DMS53 (cell line): ENCODE measurements at regions not wholly inside any gene's neighbourhood (a gene's known extent, or its start where the extent isn't known, plus 50 kb on each side); places are given as distances from the start of the nearest gene placed in this dataset.
A peak's percentile ranks its signal among the peaks of the same experiment; 100 is the strongest.

ENCODE experiments used
- DNase-seq: peaks from one replicate; lab custom pipeline; 2025; lab: John Stamatoyannopoulos, UW

- DNase-seq = peak; percentile 13
Measured at GRCh38 chr6:113495521-113495920, 361.6 kb upstream of the MARCKS start.

- no peak for DNase-seq
Measured at GRCh38 chr6:113496166-113496565, 361.0 kb upstream of the MARCKS start.

GRCh38 chr6:113500221-113500620 lies 356.9 kb upstream of the MARCKS start:
- no peak for DNase-seq

GRCh38 chr6:113505084-113505699 lies 352.0 kb upstream of the MARCKS start:
- no peak for DNase-seq

GRCh38 chr6:113508249-113508648 lies 348.9 kb upstream of the MARCKS start:
- DNase-seq = no peak

- peak; percentile 8 for DNase-seq
Measured at GRCh38 chr6:113511100-113511499, 346.0 kb upstream of the MARCKS start.

- DNase-seq = no peak
Measured at GRCh38 chr6:113512576-113512975, 344.6 kb upstream of the MARCKS start.

GRCh38 chr6:113513086-113513485 lies 344.1 kb upstream of the MARCKS start:
- no peak for DNase-seq

GRCh38 chr6:113522376-113522775 lies 334.8 kb upstream of the MARCKS start:
- no peak for DNase-seq

- no peak for DNase-seq
Measured at GRCh38 chr6:113524826-113525225, 332.3 kb upstream of the MARCKS start.

GRCh38 chr6:113526553-113526952 lies 330.6 kb upstream of the MARCKS start:
- peak; percentile 40 for DNase-seq

GRCh38 chr6:113526995-113527394 lies 330.1 kb upstream of the MARCKS start:
- no peak for DNase-seq

GRCh38 chr6:113528111-113528510 lies 329.0 kb upstream of the MARCKS start:
- DNase-seq = no peak

- no peak for DNase-seq
Measured at GRCh38 chr6:113529196-113529595, 327.9 kb upstream of the MARCKS start.

GRCh38 chr6:113529879-113530278 lies 327.3 kb upstream of the MARCKS start:
- no peak for DNase-seq

- DNase-seq = peak; percentile 7
Measured at GRCh38 chr6:113530769-113531168, 326.4 kb upstream of the MARCKS start.

- no peak for DNase-seq
Measured at GRCh38 chr6:113539202-113539601, 317.9 kb upstream of the MARCKS start.

- no peak for DNase-seq
Measured at GRCh38 chr6:113539623-113540022, 317.5 kb upstream of the MARCKS start.

GRCh38 chr6:113540466-113540865 lies 316.7 kb upstream of the MARCKS start:
- DNase-seq = peak; percentile 8

- no peak for DNase-seq
Measured at GRCh38 chr6:113551168-113551567, 306.0 kb upstream of the MARCKS start.

- no peak for DNase-seq
Measured at GRCh38 chr6:113556775-113557174, 300.4 kb upstream of the MARCKS start.

- DNase-seq = no peak
Measured at GRCh38 chr6:113558431-113558830, 298.7 kb upstream of the MARCKS start.

GRCh38 chr6:113558966-113559365 lies 298.2 kb upstream of the MARCKS start:
- DNase-seq = no peak

- DNase-seq = no peak
Measured at GRCh38 chr6:113560376-113560775, 296.8 kb upstream of the MARCKS start.

GRCh38 chr6:113560908-113561307 lies 296.2 kb upstream of the MARCKS start:
- DNase-seq = peak; percentile 6
